ENCODE measurements at regions not wholly inside any gene's neighbourhood (a gene's known extent, or its start where the extent isn't known, plus 50 kb on each side); places are given as distances from the start of the nearest gene placed in this dataset.
"Not testable (repeated sequence)": the region's sequence is repeated elsewhere in the genome, so short reads cannot be mapped to it uniquely, and the experiment has no call there.

- no peak for DNase-seq
Observed at GRCh38 chr21:25220169-25220568, 387.1 kb downstream of the MRPL39 start.

GRCh38 chr21:25215698-25216384 lies 391.4 kb downstream of the MRPL39 start:
- no peak for DNase-seq

- no peak for DNase-seq
Observed at GRCh38 chr21:25214676-25215075, 392.6 kb downstream of the MRPL39 start.

GRCh38 chr21:25199944-25200343 lies 407.3 kb downstream of the MRPL39 start:
- no peak for DNase-seq

- DNase-seq = no peak
Observed at GRCh38 chr21:25191141-25191540, 416.1 kb downstream of the MRPL39 start.

- DNase-seq = no peak
Observed at GRCh38 chr21:25189497-25189896, 417.8 kb downstream of the MRPL39 start.

GRCh38 chr21:25188677-25189079 lies 418.6 kb downstream of the MRPL39 start:
- DNase-seq = no peak

GRCh38 chr21:25186273-25186672 lies 421.0 kb downstream of the MRPL39 start:
- no peak for DNase-seq

GRCh38 chr21:25183577-25183976 lies 423.7 kb downstream of the MRPL39 start:
- DNase-seq = no peak

- not testable (repeated sequence) for DNase-seq
Observed at GRCh38 chr21:25181690-25182089, 425.6 kb downstream of the MRPL39 start.

- no peak for DNase-seq
Observed at GRCh38 chr21:25179116-25179515, 428.2 kb downstream of the MRPL39 start.

GRCh38 chr21:25176637-25177412 lies 430.5 kb downstream of the MRPL39 start:
- DNase-seq = no peak

- DNase-seq = no peak
Observed at GRCh38 chr21:25175938-25176337, 431.3 kb downstream of the MRPL39 start.

- no peak for DNase-seq
Observed at GRCh38 chr21:25171438-25171837, 435.8 kb downstream of the MRPL39 start.

GRCh38 chr21:25170681-25171080 lies 436.6 kb downstream of the MRPL39 start:
- DNase-seq = no peak

- DNase-seq = no peak
Observed at GRCh38 chr21:25169370-25169769, 437.9 kb downstream of the MRPL39 start.

GRCh38 chr21:25166904-25167303 lies 440.4 kb downstream of the MRPL39 start:
- DNase-seq = not testable (repeated sequence)

- no peak for DNase-seq
Observed at GRCh38 chr21:25161571-25161970, 445.7 kb downstream of the MRPL39 start.

GRCh38 chr21:25155020-25155419 lies 452.3 kb downstream of the MRPL39 start:
- DNase-seq = not testable (repeated sequence)

- DNase-seq = no peak
Observed at GRCh38 chr21:25149022-25149421, 458.3 kb downstream of the MRPL39 start.

GRCh38 chr21:25139414-25139813 lies 467.9 kb downstream of the MRPL39 start:
- DNase-seq = no peak

GRCh38 chr21:25133939-25134338 lies 473.3 kb downstream of the MRPL39 start:
- DNase-seq = no peak

- DNase-seq = no peak
Observed at GRCh38 chr21:25127811-25128210, 479.5 kb downstream of the MRPL39 start.

- DNase-seq = no peak
Observed at GRCh38 chr21:25127007-25127406, 480.3 kb downstream of the MRPL39 start.
